ENCODE measurements at regions not wholly inside any gene's neighbourhood (a gene's known extent, or its start where the extent isn't known, plus 50 kb on each side); places are given as distances from the start of the nearest gene placed in this dataset.

DNA sequence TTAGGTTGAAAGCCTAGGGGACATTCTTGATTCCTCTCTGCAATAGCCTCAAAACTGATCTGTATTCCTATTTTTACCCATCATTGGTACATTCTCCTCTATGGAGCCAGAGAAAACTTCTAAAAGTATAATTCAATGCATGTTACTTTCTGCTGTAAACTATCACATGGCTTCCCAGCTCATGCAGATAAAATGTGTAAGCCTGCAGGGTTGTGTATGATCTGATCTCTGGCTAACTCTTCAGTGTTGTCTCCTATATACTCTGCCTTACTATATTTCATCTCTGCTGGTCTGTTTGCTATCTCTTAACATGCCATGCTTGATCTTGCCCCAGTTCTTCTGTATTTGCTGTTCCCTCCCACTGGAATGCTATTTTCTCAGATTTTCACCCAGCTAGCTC lies 323.3 kb upstream of the RSPO3 start:
- TF ChIP-seq, protein P1, sequence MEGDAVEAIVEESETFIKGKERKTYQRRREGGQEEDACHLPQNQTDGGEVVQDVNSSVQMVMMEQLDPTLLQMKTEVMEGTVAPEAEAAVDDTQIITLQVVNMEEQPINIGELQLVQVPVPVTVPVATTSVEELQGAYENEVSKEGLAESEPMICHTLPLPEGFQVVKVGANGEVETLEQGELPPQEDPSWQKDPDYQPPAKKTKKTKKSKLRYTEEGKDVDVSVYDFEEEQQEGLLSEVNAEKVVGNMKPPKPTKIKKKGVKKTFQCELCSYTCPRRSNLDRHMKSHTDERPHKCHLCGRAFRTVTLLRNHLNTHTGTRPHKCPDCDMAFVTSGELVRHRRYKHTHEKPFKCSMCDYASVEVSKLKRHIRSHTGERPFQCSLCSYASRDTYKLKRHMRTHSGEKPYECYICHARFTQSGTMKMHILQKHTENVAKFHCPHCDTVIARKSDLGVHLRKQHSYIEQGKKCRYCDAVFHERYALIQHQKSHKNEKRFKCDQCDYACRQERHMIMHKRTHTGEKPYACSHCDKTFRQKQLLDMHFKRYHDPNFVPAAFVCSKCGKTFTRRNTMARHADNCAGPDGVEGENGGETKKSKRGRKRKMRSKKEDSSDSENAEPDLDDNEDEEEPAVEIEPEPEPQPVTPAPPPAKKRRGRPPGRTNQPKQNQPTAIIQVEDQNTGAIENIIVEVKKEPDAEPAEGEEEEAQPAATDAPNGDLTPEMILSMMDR (IDR thresholded peaks at IDR 0.05): no peak
- no peak for TF ChIP-seq POLR2A (IDR thresholded peaks at IDR 0.05)
